Stomach (tissue), 4 donors: ENCODE measurements at regions not wholly inside any gene's neighbourhood (a gene's known extent, or its start where the extent isn't known, plus 50 kb on each side); places are given as distances from the start of the nearest gene placed in this dataset.

ENCODE experiments used
- CTCF ChIP-seq, 7 experiments: fragments of 450-650 bp in 4 of 7; fragments of 200-600 bp in 3 of 7; sonication (generic) in 3 of 7; IDR thresholded peaks; one replicate each; pipeline ENCODE4 v1.5.1; 2016 to 2019; ENCODE audit warnings: antibody characterized with exemption in 7 of 7, control low read depth in 2 of 7, mild to moderate bottlenecking in 1 of 7
- EP300 ChIP-seq: sonication (generic); formaldehyde crosslinking; IDR thresholded peaks from one replicate; pipeline ENCODE4 v1.6.1; 2017; ENCODE audit warnings: antibody characterized with exemption
- POLR2A ChIP-seq, 4 donors: fragments of 450-650 bp; IDR thresholded peaks; one replicate each; pipeline ENCODE4 v1.6.1; 2016; ENCODE audit warnings: antibody characterized with exemption in 4 of 4, control low read depth in 2 of 4, mild to moderate bottlenecking in 1 of 4, moderate library complexity in 1 of 4
- POLR2AphosphoS5 ChIP-seq, 3 donors: sonication (generic); formaldehyde crosslinking; IDR thresholded peaks; one replicate each; pipeline ENCODE4 v1.6.1; 2016; ENCODE audit warnings: antibody characterized with exemption in 3 of 3

GRCh38 chr4:165715989-165716388, 157.0 kb upstream of the TLL1 start:
- TF ChIP-seq POLR2A (IDR thresholded peaks at IDR 0.05) (no peak), CTCF (IDR thresholded peaks at IDR 0.05) (no peak), EP300 (no peak), POLR2AphosphoS5 (IDR thresholded peaks at IDR 0.05) (no peak)
